OCI-M1 (cell line): ENCODE measurements at regions not wholly inside any gene's neighbourhood (a gene's known extent, or its start where the extent isn't known, plus 50 kb on each side); places are given as distances from the start of the nearest gene placed in this dataset.
"Not testable (repeated sequence)": the region's sequence is repeated elsewhere in the genome, so short reads cannot be mapped to it uniquely, and the experiment has no call there.

Experiments
- DNase-seq: peaks from one replicate; lab custom pipeline; 2025; lab: John Stamatoyannopoulos, UW

DNA sequence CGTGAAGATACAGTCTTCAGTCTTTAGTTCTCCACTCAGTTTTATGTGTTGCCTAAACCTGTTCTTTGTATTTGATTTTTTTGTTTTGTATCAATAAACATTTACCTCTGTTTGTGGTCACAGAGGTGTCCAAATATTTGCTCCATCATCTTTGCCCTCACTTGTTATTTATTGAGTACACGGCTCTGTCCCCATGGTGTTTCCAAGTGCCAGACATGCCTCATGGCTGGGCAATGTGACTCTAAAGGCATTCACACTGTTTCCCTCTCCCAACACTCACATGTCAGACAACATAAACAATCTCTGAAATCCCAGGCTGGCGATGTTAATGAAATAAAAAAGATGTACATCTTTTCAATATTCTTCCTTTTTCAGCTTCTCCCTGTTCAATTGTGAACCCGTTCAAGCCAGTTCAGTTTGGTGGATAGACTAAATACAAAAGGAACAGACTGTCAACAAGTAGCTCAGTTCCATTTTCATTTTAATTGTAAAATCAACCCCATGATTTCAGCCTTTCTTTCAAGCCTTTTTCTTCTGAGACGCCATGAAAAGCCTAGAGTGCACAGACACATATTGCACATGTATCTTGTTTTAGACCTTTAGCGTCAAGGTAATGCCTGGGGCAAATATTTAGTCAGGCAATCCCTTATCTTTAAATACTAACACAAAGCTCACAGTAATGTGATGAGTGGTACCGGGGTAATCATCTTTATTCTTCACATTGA lies 680.7 kb downstream of the GALC start:
- DNase-seq: no peak

GRCh38 chr14:87309557-87309956 lies 683.4 kb downstream of the GALC start:
- no peak for DNase-seq

GRCh38 chr14:87306409-87307168 lies 686.4 kb downstream of the GALC start:
- DNase-seq: no peak

DNA sequence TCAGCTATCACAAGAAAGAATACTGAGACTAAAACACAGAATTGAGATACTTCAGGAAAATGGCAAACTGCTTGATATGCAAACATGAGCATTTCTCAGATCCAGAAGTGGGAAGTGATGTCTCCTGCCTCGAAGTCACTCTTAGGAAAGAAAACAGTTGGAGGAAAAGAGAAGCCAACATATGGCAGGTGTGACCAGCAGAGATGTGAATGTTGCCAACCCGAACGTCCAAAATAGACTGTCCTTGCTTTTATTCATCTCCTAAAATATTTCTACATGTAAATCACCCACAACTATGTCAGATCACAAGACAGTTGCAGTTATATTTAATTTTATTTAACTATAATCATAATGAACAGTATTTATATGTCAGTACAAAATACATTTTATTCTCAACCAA lies 687.6 kb downstream of the GALC start:
- DNase-seq: no peak

DNA sequence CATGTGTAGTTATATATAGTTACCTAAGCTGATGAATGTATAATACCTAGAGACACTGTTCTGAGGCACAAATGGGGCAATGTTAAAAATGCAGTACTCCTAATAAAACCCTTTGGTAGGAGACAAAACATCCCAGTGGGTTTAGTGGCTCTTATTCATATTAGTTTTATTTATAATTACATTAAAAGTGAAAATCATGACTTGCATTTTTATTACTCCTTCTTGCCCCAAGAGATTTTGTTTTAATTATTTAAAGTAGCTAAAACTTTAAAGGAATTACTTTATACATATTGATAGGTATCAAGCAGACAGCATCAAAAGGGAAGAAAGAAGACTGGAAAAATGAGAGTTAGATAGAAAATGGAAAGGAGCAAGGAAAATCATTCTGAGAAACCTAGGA lies 688.6 kb downstream of the GALC start:
- DNase-seq: no peak

DNA sequence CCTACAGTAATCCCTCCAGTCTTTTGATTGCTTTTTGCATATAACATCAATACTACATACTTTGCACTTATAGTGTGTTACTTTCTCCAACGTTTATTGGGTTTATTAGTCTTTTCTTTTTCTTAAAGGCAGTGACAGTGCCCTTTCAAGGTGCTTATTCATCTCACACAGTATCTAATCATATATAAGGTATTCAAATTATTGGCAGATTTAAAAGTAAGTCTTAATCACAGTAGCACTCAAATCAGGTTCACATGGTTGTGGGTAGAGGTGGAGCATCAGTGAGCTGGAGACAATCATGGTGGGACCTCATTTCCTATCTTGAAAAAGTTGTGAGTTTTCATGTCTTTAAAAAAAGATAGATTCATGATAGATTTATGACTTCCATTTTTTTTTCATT lies 706.2 kb downstream of the GALC start:
- DNase-seq: no peak

DNA sequence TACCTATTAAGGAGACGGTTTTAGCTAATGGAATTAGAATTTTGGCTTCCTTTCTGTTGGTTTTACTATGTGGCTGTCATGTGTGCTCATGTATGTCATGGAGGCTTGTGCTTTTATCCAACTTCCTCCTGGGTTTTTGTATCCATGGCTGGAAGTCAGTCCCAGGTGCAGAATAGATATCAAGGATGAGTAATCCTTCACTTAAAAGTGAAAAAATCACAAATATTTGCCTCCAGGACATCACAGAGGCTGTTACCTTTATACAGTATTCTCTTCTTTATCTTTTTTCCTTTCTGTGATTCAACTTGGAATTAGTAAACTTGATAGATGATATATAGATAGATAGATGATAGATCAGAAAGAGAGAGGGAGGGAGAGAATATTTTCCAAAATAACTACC lies 706.8 kb downstream of the GALC start:
- no peak for DNase-seq

GRCh38 chr14:87285506-87285905 lies 707.5 kb downstream of the GALC start:
- DNase-seq: no peak

DNA sequence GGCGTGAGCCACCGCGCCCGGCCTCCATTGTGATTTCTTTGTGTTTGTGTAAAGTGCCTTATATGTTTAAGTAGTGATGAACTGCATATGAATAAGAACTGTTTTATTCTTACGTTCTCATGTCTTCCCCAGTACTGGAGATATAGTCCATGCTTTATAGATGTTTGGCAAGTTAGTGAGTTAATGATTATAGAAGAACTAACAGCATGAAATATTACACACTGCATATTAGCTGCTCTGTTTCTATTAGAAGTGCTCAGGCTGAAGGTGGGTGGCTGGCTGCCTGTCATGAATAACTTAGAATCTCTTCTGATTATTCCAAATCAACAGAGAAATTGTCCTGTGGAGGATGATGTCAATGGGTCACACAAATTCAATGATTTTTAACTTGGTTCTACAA lies 709.4 kb downstream of the GALC start:
- DNase-seq: no peak

DNA sequence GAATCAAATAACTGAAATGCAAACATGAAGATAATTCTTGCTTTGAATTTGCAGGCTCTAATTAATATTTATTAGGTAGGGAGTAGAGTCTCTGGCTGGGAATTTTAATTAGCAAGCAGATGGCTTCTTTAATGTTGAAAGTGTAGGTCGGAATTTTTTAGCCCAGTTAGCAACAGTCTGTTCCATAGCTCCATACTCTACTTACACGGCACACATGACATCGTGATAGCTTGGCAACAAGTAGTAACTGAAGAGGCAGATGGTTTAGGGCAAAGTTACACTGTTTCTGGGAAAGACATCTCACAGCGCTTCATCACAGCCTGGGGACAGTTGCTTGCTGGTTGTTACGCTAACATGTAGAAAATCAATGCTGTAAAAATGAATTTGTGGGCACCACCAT lies 710.7 kb downstream of the GALC start:
- DNase-seq: no peak

GRCh38 chr14:87278415-87278814 lies 714.6 kb downstream of the GALC start:
- DNase-seq: no peak

DNA sequence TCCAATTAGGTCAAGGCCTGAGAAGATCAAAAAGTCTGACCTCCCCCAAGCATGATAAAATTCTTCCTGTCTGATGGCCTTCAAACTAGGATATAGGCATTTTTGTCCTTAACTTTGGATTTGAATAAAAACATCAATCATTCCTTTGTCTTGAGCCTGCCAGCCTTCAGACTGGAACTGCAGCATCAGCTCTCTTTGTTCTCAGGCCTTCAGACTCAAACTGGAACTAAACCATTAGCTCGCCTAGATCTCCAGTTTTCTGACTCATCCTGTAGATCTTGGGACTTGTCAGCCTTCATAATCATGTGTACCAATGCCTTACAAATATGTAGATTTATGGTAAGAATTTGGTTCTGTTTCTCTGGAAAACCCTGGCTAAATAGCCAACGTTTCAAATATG lies 721.7 kb downstream of the GALC start:
- DNase-seq: no peak

- DNase-seq: no peak
Observed at GRCh38 chr14:87268997-87269396, 724.0 kb downstream of the GALC start.

- DNase-seq: no peak
Observed at GRCh38 chr14:87264796-87265195, 728.2 kb downstream of the GALC start.

GRCh38 chr14:87264272-87264785 lies 728.7 kb downstream of the GALC start:
- no peak for DNase-seq

- no peak for DNase-seq
Observed at GRCh38 chr14:87261621-87262020, 731.4 kb downstream of the GALC start.

GRCh38 chr14:87260460-87260859 lies 732.5 kb downstream of the GALC start:
- DNase-seq: no peak

DNA sequence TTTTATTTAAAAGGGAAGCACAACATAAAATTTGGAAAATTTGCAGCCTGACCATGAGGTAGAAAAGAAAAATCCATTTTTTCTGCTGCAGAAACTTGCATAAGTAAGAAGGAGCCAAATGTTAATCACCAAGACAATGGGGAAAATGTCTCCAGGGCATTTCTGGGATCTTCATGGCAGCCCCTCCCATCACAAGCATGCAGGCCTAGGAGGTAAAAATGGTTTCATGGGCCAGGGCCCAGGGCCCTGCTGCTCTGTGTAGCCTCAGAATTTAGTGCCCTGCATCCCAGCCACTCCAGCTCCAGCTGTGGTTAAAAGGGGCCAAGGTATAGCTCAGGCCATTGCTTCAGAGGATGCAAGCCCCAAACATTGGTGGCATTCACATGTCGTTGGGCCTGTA lies 735.6 kb downstream of the GALC start:
- no peak for DNase-seq

- no peak for DNase-seq
Observed at GRCh38 chr14:87255058-87255457, 737.9 kb downstream of the GALC start.

GRCh38 chr14:87254331-87254874 lies 738.6 kb downstream of the GALC start:
- DNase-seq: peak; percentile 3

GRCh38 chr14:87253791-87254190 lies 739.2 kb downstream of the GALC start:
- DNase-seq: not testable (repeated sequence)

DNA sequence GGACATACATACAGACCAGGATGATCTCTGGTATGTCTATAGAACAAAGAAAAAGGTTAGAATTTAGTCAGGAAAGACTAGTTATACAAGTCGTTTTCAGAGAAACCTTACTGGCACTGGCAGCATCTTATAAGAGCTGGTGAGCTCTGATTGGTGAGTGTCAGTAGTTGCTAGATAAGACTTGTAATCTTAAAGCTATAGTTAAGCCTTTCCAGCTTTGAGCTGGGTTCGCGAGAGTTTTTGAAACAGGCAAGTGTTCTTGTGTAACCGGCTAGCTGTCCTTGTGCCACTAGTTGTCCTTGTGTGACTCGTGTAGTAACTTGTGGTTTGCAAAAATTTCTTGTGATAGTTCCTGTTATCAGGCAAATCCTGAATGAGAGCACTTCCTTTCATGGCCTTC lies 740.9 kb downstream of the GALC start:
- DNase-seq: peak; percentile 24

GRCh38 chr14:87251011-87251410 lies 742.0 kb downstream of the GALC start:
- no peak for DNase-seq
